H1 (cell line): ENCODE measurements at regions not wholly inside any gene's neighbourhood (a gene's known extent, or its start where the extent isn't known, plus 50 kb on each side); places are given as distances from the start of the nearest gene placed in this dataset.

Experiments used
- CTCF ChIA-PET: fragments of 300-600 bp; sonication (Branson Sonifier 250); formaldehyde crosslinking; loops from one replicate; lab custom pipeline; 2021; ENCODE audit not compliant: partially characterized antibody; lab: Charles Lee
- POLR2A ChIA-PET: fragments of 300-600 bp; sonication (Branson Sonifier 250); formaldehyde crosslinking; loops from one replicate; lab custom pipeline; 2021; ENCODE audit warnings: inconsistent platforms; ENCODE audit not compliant: partially characterized antibody; lab: Charles Lee
- DNase-seq, 2 experiments: peaks; one replicate each; pipeline versions ENCODE4 v3.0.0 to v3.0.0-alpha.2; 2010 to 2022; ENCODE audit warnings: low spot score in 2 of 2, low read depth in 1 of 2, mixed read lengths in 1 of 2
- FAIRE-seq: peaks from 2 replicates; lab custom pipeline; 2011; peaks lifted over from hg19 to GRCh38; lab: Jason Lieb, UNC
- H2AFZ ChIP-seq: 2 replicates; pipeline ENCODE4 v1.8.1; 2012; ENCODE audit warnings: low read length, inconsistent platforms
- H2AK5ac ChIP-seq: 2 replicates; pipeline ENCODE4 v1.6.1; 2013; ENCODE audit warnings: low read depth, low read length
- H2BK120ac ChIP-seq: replicated peaks from 2 replicates; pipeline ENCODE3; 2013; ENCODE audit warnings: low read depth, low read length, inconsistent platforms
- H2BK12ac ChIP-seq: 2 replicates; pipeline ENCODE4 v1.6.1; 2013; ENCODE audit warnings: low read depth, low read length
- H2BK15ac ChIP-seq: 2 replicates; pipeline ENCODE4 v1.6.1; 2013; ENCODE audit warnings: low read length
- H2BK20ac ChIP-seq: 2 replicates; pipeline ENCODE4 v1.6.1; 2013; ENCODE audit warnings: low read length
- H2BK5ac ChIP-seq: 2 replicates; pipeline ENCODE4 v1.6.1; 2013; ENCODE audit warnings: low read depth, low read length
- H3K14ac ChIP-seq: 2 replicates; pipeline ENCODE4 v1.6.1; 2013; ENCODE audit warnings: inconsistent platforms; ENCODE audit not compliant: insufficient read length
- H3K18ac ChIP-seq: 2 replicates; pipeline ENCODE4 v1.6.1; 2013; ENCODE audit warnings: low read length; ENCODE audit errors: extremely low read depth
- H3K23ac ChIP-seq: 2 replicates; pipeline ENCODE4 v1.6.1; 2013; ENCODE audit warnings: inconsistent platforms; ENCODE audit not compliant: insufficient read length
- H3K23me2 ChIP-seq: 2 replicates; pipeline ENCODE4 v1.6.1; 2013; ENCODE audit warnings: low read depth, low read length
- H3K27ac ChIP-seq: 2 replicates; pipeline ENCODE4 v1.6.1; 2011; ENCODE audit warnings: low read depth, low read length, inconsistent platforms
- H3K27me3 ChIP-seq, 4 experiments: replicated peaks in 1 of 4; 1 replicate in 1 of 4; 2 replicates in 3 of 4; pipeline versions ENCODE4 v1.6.1 to v1.8.1; 2011 to 2013; ENCODE audit warnings: low read length in 3 of 4, mild to moderate bottlenecking in 3 of 4, inconsistent platforms in 2 of 4, mixed read lengths in 2 of 4, moderate library complexity in 1 of 4; ENCODE audit not compliant: control insufficient read depth in 3 of 4, insufficient read depth in 3 of 4; ENCODE audit errors: extremely low read depth in 1 of 4
- H3K36me3 ChIP-seq, 4 experiments: 2 replicates each; pipeline versions ENCODE4 v1.6.1 to v1.8.1; 2011 to 2013; ENCODE audit warnings: mild to moderate bottlenecking in 4 of 4, low read length in 3 of 4, moderate library complexity in 2 of 4, control low read depth in 1 of 4, inconsistent platforms in 1 of 4; ENCODE audit not compliant: insufficient read depth in 4 of 4, control insufficient read depth in 2 of 4
- H3K4ac ChIP-seq: replicated peaks from 2 replicates; pipeline ENCODE3; 2013; ENCODE audit warnings: low read length, low read depth, mixed read lengths, inconsistent platforms; ENCODE audit not compliant: insufficient read length
- H3K4me1 ChIP-seq, 4 experiments: replicated peaks in 1 of 4; 1 replicate in 1 of 4; 2 replicates in 3 of 4; pipeline versions ENCODE4 v1.6.1 to v1.8.1; 2011 to 2013; ENCODE audit warnings: low read length in 3 of 4, inconsistent platforms in 2 of 4, mixed read lengths in 1 of 4; ENCODE audit not compliant: insufficient read depth in 4 of 4, control insufficient read depth in 3 of 4
- H3K4me2 ChIP-seq, 2 experiments: 2 replicates each; pipeline versions ENCODE4 v1.6.1 to v1.8.1; 2011 to 2013; ENCODE audit warnings: low read depth in 2 of 2, low read length in 2 of 2, control low read depth in 1 of 2, inconsistent platforms in 1 of 2, mild to moderate bottlenecking in 1 of 2; ENCODE audit not compliant: insufficient read depth in 1 of 2
- H3K4me3 ChIP-seq, 4 experiments: fragments of 200-600, 300-600 bp in 1 of 4; sonication (generic), shearing (Covaris generic), sonication (Bioruptor Twin) in 1 of 4; 2 replicates each; pipeline versions ENCODE4 v1.5.1 to v1.8.1; 2011 to 2016; ENCODE audit warnings: low read length in 4 of 4, low read depth in 3 of 4, control low read depth in 2 of 4, inconsistent platforms in 2 of 4, mild to moderate bottlenecking in 2 of 4, mixed read lengths in 1 of 4, moderate library complexity in 1 of 4; ENCODE audit not compliant: insufficient read depth in 2 of 4; ENCODE audit errors: extremely low read depth in 1 of 4
- H3K56ac ChIP-seq: replicated peaks from 2 replicates; pipeline ENCODE3; 2013; ENCODE audit warnings: low read depth, mild to moderate bottlenecking, mixed read lengths, low read length, inconsistent platforms; ENCODE audit not compliant: insufficient read length
- H3K79me1 ChIP-seq: 2 replicates; pipeline ENCODE4 v1.6.1; 2013; ENCODE audit warnings: low read depth, low read length, control low read depth
- H3K79me2 ChIP-seq, 2 experiments: 2 replicates each; pipeline versions ENCODE4 v1.6.1 to v1.8.1; 2012 to 2013; ENCODE audit warnings: low read length in 2 of 2, mild to moderate bottlenecking in 2 of 2, inconsistent platforms in 1 of 2; ENCODE audit not compliant: insufficient read depth in 2 of 2, control insufficient read depth in 1 of 2
- H3K9ac ChIP-seq, 4 experiments: replicated peaks in 1 of 4; 1 replicate in 1 of 4; 2 replicates in 3 of 4; pipeline versions ENCODE4 v1.6.1 to v1.8.1; 2011 to 2013; ENCODE audit warnings: low read depth in 3 of 4, low read length in 3 of 4, control low read depth in 2 of 4, mild to moderate bottlenecking in 2 of 4, moderate library complexity in 2 of 4, inconsistent platforms in 1 of 4; ENCODE audit errors: extremely low read depth in 1 of 4
- H3K9me3 ChIP-seq, 2 experiments: 2 replicates each; pipeline versions ENCODE4 v1.6.1 to v1.8.1; 2012 to 2013; ENCODE audit warnings: mild to moderate bottlenecking in 2 of 2, moderate library complexity in 2 of 2, control low read depth in 1 of 2, inconsistent platforms in 1 of 2, low read depth in 1 of 2, low read length in 1 of 2, mixed read lengths in 1 of 2; ENCODE audit not compliant: insufficient read depth in 2 of 2
- H4K20me1 ChIP-seq, 2 experiments: replicated peaks in 1 of 2; 2 replicates each; pipeline versions ENCODE3 to v1.8.1; 2011 to 2013; ENCODE audit warnings: inconsistent platforms in 2 of 2, low read length in 2 of 2, mild to moderate bottlenecking in 1 of 2; ENCODE audit not compliant: insufficient read depth in 2 of 2, control insufficient read depth in 1 of 2
- H4K5ac ChIP-seq: 2 replicates; pipeline ENCODE4 v1.6.1; 2013; ENCODE audit warnings: low read length, low read depth, mixed read lengths, inconsistent platforms; ENCODE audit not compliant: insufficient read length
- H4K8ac ChIP-seq: 2 replicates; pipeline ENCODE4 v1.8.0; 2013; ENCODE audit warnings: mild to moderate bottlenecking, moderate library complexity, low read length, inconsistent platforms; ENCODE audit not compliant: insufficient read depth; ENCODE audit errors: extremely low read depth
- H4K91ac ChIP-seq: replicated peaks from 2 replicates; pipeline ENCODE3; 2013; ENCODE audit warnings: low read length, mixed read lengths, inconsistent platforms; ENCODE audit not compliant: insufficient read length
- BACH1 ChIP-seq: IDR thresholded peaks from 2 replicates; pipeline ENCODE4 v1.6.1; 2012; ENCODE audit warnings: low read length, improper control_type of control experiment
- CEBPB ChIP-seq: IDR thresholded peaks from 2 replicates; pipeline ENCODE4 v1.6.1; 2012; ENCODE audit warnings: low read depth, low read length
- CHD1 ChIP-seq: IDR thresholded peaks from 2 replicates; pipeline ENCODE4 v1.6.1; 2012; ENCODE audit warnings: low read depth, low read length, improper control_type of control experiment
- CTBP2 ChIP-seq: IDR thresholded peaks from 2 replicates; pipeline ENCODE4 v1.7.0; 2011; ENCODE audit warnings: borderline replicate concordance, mild to moderate bottlenecking, moderate library complexity, mixed read lengths, low read length; ENCODE audit not compliant: insufficient read depth, insufficient read length
- E2F6 ChIP-seq: IDR thresholded peaks from 2 replicates; pipeline ENCODE4 v1.6.1; 2012; ENCODE audit warnings: inconsistent platforms
- FOSL1 ChIP-seq: IDR thresholded peaks from 2 replicates; pipeline ENCODE4 v1.6.1; 2011; ENCODE audit warnings: mild to moderate bottlenecking, low read depth, low read length, moderate library complexity; ENCODE audit not compliant: insufficient read depth
- JUND ChIP-seq: IDR thresholded peaks from 2 replicates; pipeline ENCODE4 v1.6.1; 2011; ENCODE audit warnings: mild to moderate bottlenecking, improper control_type of control experiment, low read length
- MAFK ChIP-seq: IDR thresholded peaks from 2 replicates; pipeline ENCODE4 v1.6.1; 2012; ENCODE audit warnings: low read depth, mild to moderate bottlenecking, improper control_type of control experiment, low read length
- POLR2A ChIP-seq, 2 experiments: IDR thresholded peaks; 1 replicate in 1 of 2; 2 replicates in 1 of 2; pipeline ENCODE4 v1.6.1; 2011; ENCODE audit warnings: low read depth in 2 of 2, low read length in 2 of 2, mild to moderate bottlenecking in 2 of 2; ENCODE audit errors: control extremely low read depth in 1 of 2
- POLR2AphosphoS5 ChIP-seq: IDR thresholded peaks from 2 replicates; pipeline ENCODE4 v1.6.1; 2011; ENCODE audit warnings: low read depth, low read length
- RBBP5 ChIP-seq: IDR thresholded peaks from 2 replicates; pipeline ENCODE4 v1.7.1; 2012; ENCODE audit warnings: low read depth, mild to moderate bottlenecking, inconsistent platforms, low read length, moderate library complexity, borderline replicate concordance
- SP4 ChIP-seq: IDR thresholded peaks from 2 replicates; pipeline ENCODE4 v1.6.1; 2012; ENCODE audit warnings: low read length, inconsistent platforms
- WGBS, 2 experiments: shearing (Covaris generic) in 1 of 2; methylation state at CpG; one replicate each; pipeline versions ENCODE4 v1.1.6 to v1.1.7; 2013 to 2015; ENCODE audit warnings: low lambda C conversion rate in 2 of 2, mixed read lengths in 2 of 2, inconsistent platforms in 1 of 2, low coverage in 1 of 2, missing lambda C conversion rate in 1 of 2; ENCODE audit not compliant: insufficient replicate concordance in 2 of 2, insufficient coverage in 1 of 2, insufficient read length in 1 of 2; ENCODE audit errors: extremely low coverage in 1 of 2, missing lambda C conversion rate in 1 of 2; 5-methylcytosine and 5-hydroxymethylcytosine counted together

- TF ChIP-seq CTBP2 = no peak
- TF ChIP-seq SP4 = no peak
- no peak for TF ChIP-seq CEBPB
- no peak for TF ChIP-seq BACH1
- no peak for TF ChIP-seq JUND
- no peak for TF ChIP-seq POLR2AphosphoS5
- no peak for TF ChIP-seq POLR2A (IDR thresholded peaks at IDR 0.05; ENCODE audit: control extremely low read depth in 1 of 2, low read depth in 2 of 2, low read length in 2 of 2)
- no peak for TF ChIP-seq MAFK
- no peak for TF ChIP-seq RBBP5
- TF ChIP-seq E2F6 = no peak
- TF ChIP-seq FOSL1 = no peak
- no peak for TF ChIP-seq CHD1
- Histone ChIP-seq H2AK5ac (no peak overlapping the region), H3K18ac (no peak overlapping the region), H2AFZ (no peak overlapping the region), H4K91ac (no peak overlapping the region), H3K27me3 (no peaks in the 10 kb centered on the region), H3K56ac (no peak overlapping the region), H3K79me1 (no peaks in the 10 kb centered on the region), H3K4me2 (no peak overlapping the region), H3K23me2 (no peaks in the 10 kb centered on the region), H3K9ac (no peak overlapping the region), H3K27ac (no peak overlapping the region), H3K9me3 (no peaks in the 10 kb centered on the region), H3K4me3 (no peak overlapping the region), H3K4me1 (peaks cover 0 to 7% (median 2%) of the 10 kb centered on the region in 4 experiments; a peak in 2 of 7 replicates), H4K5ac (no peak overlapping the region), H2BK12ac (no peak overlapping the region), H2BK20ac (no peak overlapping the region), H2BK120ac (no peak overlapping the region), H3K36me3 (no peaks in the 10 kb centered on the region), H2BK5ac (no peak overlapping the region), H3K14ac (no peak overlapping the region), H3K23ac (no peak overlapping the region), H3K79me2 (no peaks in the 10 kb centered on the region), H4K8ac (no peak overlapping the region), H2BK15ac (no peak overlapping the region), H4K20me1 (no peaks in the 10 kb centered on the region), H3K4ac (no peak overlapping the region)
- no peak for DNase-seq
- FAIRE-seq = no peak
- 96% methylated on average over 7 of the region's 7 CpGs; no CpG with 5 or more reads in 1 of the 2 experiments for WGBS, 2 experiments
- ChIA-PET POLR2A (no interaction called here), CTCF (interaction anchor here (0.8 to 1.5 kb wide), 3 partner anchors 8 to 89 kb away, joined by 4 to 5 read pairs (median 4); no protein-coding TSS in a partner anchor)
These were observed 251.0 kb upstream of the CHAC2 start for GRCh38 chr2:53516650-53517049.
